ENCODE measurements at regions not wholly inside any gene's neighbourhood (a gene's known extent, or its start where the extent isn't known, plus 50 kb on each side); places are given as distances from the start of the nearest gene placed in this dataset.

DNA sequence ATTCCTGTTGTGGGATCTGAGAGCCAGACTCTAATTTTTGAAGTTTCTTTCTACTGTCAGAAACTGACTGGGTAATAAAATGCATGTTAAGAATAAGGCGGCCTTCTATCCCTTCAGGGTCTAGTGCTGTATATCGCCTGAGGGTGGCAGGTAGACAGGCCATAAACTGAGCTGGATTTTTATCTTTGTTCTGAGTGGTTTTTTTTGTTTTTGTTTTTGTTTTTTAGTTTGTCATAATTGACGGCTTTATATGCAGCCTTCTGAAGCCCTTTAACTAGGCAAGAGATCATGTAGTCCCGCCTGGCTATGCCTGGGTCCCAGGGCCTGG, 747.7 kb upstream of the ADGRB3 start:
- TF ChIP-seq, protein P1, sequence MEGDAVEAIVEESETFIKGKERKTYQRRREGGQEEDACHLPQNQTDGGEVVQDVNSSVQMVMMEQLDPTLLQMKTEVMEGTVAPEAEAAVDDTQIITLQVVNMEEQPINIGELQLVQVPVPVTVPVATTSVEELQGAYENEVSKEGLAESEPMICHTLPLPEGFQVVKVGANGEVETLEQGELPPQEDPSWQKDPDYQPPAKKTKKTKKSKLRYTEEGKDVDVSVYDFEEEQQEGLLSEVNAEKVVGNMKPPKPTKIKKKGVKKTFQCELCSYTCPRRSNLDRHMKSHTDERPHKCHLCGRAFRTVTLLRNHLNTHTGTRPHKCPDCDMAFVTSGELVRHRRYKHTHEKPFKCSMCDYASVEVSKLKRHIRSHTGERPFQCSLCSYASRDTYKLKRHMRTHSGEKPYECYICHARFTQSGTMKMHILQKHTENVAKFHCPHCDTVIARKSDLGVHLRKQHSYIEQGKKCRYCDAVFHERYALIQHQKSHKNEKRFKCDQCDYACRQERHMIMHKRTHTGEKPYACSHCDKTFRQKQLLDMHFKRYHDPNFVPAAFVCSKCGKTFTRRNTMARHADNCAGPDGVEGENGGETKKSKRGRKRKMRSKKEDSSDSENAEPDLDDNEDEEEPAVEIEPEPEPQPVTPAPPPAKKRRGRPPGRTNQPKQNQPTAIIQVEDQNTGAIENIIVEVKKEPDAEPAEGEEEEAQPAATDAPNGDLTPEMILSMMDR (IDR thresholded peaks at IDR 0.05; ENCODE audit: borderline replicate concordance, insufficient read depth, low read depth, low read length), result no peak
- no peak overlapping the region for H3K4me3 ChIP-seq (ENCODE audit: low read depth, low read length)

DNA sequence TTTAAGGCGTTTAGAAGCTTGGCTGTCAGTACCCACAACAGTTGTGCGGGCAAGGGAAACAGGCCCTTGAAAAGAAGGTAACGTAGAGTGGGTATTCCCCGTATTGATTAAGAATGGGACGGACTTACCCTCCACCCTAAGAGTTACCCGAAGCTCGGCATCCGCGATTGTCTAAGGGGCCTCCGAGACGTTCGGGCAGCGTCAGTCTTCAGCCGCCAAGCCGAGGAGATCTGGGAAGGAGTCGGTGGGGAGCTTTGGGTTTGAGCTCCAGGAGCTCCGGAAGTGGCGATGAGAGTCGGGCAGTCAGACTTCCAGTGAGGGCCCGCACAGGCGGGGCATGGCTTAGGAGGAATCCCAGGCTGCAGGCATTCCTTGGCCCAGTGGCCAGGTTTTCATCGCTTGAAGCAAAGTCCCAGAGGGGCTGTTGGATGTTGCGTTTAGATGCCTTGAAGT, 748.2 kb upstream of the ADGRB3 start:
- no peak overlapping the region for H3K4me3 ChIP-seq (ENCODE audit: low read depth, low read length)
- TF ChIP-seq, protein P1 (IDR thresholded peaks at IDR 0.05; ENCODE audit: borderline replicate concordance, insufficient read depth, low read depth, low read length), result no peak

GRCh38 chr6:67886036-67886707, 748.9 kb upstream of the ADGRB3 start:
- TF ChIP-seq, protein P1 (IDR thresholded peaks at IDR 0.05; ENCODE audit: borderline replicate concordance, insufficient read depth, low read depth, low read length), result no peak
- no peak overlapping the region for H3K4me3 ChIP-seq (ENCODE audit: low read depth, low read length)

DNA sequence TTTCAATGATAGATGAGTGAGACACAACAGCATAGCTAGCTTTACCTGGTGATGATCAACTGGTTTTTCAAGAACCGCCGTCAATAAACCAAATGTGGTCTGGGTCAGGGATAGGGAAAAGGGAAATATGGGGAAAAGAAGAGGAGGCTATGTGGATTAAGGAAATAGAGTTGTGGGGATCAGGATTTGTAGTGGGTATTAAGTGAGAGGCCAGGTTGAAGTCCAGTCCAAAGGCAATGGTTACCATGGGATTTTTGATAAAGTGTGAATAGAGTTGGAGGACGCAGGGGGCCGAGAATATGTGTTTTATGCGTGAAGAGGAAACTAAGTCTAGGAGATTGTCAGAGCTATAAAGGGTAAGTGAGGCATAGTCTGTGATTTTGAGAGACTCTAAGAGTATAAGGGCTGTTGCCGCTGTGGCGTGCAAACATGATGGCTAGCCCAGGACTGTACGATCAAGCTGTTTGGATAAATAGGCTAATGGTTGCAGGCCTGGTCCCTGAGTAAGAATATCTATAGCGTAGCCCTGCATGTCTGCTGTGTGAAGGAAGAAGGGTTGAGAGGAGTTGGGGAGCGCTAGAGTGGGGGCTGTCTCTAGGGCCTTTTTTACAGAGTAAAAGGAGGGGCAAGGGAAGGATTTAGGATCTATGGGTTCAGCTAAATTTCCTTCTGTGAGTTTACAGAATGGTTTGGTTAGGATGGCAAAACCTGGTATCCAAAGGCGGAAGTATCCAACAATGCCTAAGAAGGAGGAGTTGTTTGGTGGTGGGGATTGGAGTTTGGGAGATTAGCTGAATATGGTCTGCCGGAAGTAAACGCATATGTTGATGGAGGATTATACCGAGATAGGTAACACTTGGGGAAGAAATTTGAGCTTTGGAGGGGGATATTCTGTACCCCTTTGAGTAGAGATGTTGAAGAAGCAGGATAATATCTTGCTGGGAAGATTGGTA, 749.7 kb upstream of the ADGRB3 start:
- no peak overlapping the region for H3K4me3 ChIP-seq (ENCODE audit: low read depth, low read length)
- TF ChIP-seq, protein P1 (IDR thresholded peaks at IDR 0.05; ENCODE audit: borderline replicate concordance, insufficient read depth, low read depth, low read length), result no peak

DNA sequence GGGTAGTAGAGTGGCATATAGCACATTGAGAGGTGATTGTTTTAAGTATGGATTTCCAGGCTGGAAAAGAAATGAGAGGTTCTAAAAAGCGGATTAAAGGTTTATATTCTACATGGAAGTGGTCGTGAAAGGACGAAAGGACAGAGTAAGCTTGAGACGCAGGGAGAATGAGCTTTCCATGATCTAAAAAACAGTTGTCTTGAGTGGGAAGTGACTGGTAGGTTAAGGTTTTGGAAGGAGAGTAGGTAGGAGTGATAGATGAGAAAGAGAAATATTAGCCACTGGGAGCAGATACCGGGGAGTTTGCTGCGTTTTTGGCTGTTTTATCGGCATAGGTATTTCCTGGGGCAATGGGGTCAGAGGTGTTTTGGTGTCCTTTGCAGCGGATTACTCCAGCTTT, 750.6 kb upstream of the ADGRB3 start:
- TF ChIP-seq, protein P1 (IDR thresholded peaks at IDR 0.05; ENCODE audit: borderline replicate concordance, insufficient read depth, low read depth, low read length), result no peak
- H3K4me3 ChIP-seq (ENCODE audit: low read depth, low read length), result no peak overlapping the region

DNA sequence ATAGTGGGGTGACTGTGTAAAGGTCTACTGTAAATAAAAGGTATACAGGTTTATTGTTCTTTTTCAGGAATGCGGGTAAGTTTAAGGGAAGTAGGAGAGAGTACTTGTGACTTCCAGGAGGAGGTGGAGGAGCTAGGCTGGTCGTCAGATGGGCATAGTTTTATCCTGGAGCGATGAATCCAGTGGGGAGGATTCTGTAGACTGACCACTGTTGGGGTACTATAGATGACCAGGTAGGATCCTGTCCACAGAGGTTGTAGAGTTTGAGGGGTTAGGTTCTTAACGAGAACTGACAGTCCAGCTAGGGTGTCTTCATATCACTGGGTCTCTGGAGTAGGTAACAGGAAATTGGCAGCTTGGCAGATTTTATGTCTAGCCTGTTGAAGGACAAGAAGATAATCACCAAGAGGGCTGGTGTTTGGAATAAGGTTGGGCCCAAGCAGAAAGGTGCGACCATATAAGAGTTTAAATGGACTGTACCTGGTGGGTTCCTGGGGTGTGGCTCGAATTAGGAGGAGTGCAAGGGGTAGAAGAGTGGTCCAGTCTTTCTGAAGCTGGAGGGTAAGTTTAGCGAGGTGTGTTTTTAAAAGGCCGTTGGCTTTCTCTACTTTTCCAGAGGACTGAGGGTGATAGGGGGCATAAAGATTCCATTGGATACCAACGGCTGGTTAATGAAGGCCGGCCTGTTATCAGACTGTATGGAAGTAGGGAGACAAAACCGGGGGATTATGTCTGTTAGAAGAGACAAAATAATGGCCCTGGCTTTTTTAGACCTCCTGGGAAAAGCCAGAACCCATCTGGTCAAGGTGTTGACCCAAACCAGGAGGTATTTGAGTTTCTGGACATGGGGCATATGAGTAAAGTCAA, 751.3 kb upstream of the ADGRB3 start:
- H3K4me3 ChIP-seq (ENCODE audit: low read depth, low read length), result no peak overlapping the region
- TF ChIP-seq, protein P1 (IDR thresholded peaks at IDR 0.05; ENCODE audit: borderline replicate concordance, insufficient read depth, low read depth, low read length), result no peak

All from GM12875 (cell line).